ENCODE measurements at regions not wholly inside any gene's neighbourhood (a gene's known extent, or its start where the extent isn't known, plus 50 kb on each side); places are given as distances from the start of the nearest gene placed in this dataset.

- Histone ChIP-seq H3K4me3 (no peak overlapping the region), H3K9me3 (no peaks in the 10 kb centered on the region), H3K36me3 (no peaks in the 10 kb centered on the region), H3K27ac (no peak overlapping the region), H3K9ac (ENCODE audit: low read depth in 2 of 2, low read length in 2 of 2) (no peak overlapping the region), H3K27me3 (no peaks in the 10 kb centered on the region), H3K4me1 (no peaks in the 10 kb centered on the region)
- no peak for TF ChIP-seq CTCF (IDR thresholded peaks at IDR 0.05)
- intact Hi-C loops (cut with DNase I) = no loop called here
- DNase-seq = no peak
These were observed 865.7 kb upstream of the MGAT4C start for GRCh38 chr12:87121896-87122295.

- H3K27me3 ChIP-seq = no peaks in the 10 kb centered on the region
- H3K4me1 ChIP-seq = no peaks in the 10 kb centered on the region
- H3K9me3 ChIP-seq = no peaks in the 10 kb centered on the region
- no peak for DNase-seq
- H3K36me3 ChIP-seq = no peaks in the 10 kb centered on the region
- no peak for TF ChIP-seq CTCF (IDR thresholded peaks at IDR 0.05)
- no peak overlapping the region for H3K4me3 ChIP-seq
- intact Hi-C loops (cut with DNase I) = no loop called here
- H3K27ac ChIP-seq = no peak overlapping the region
- no peak overlapping the region for H3K9ac ChIP-seq (ENCODE audit: low read depth in 2 of 2, low read length in 2 of 2)
These were observed 864.2 kb upstream of the MGAT4C start for GRCh38 chr12:87120440-87120839.

- no peak overlapping the region for H3K4me3 ChIP-seq
- H3K36me3 ChIP-seq = no peaks in the 10 kb centered on the region
- no peaks in the 10 kb centered on the region for H3K9me3 ChIP-seq
- H3K4me1 ChIP-seq = no peaks in the 10 kb centered on the region
- TF ChIP-seq CTCF (IDR thresholded peaks at IDR 0.05) = no peak
- intact Hi-C loops (cut with DNase I) = no loop called here
- DNase-seq = no peak
- no peaks in the 10 kb centered on the region for H3K27me3 ChIP-seq
- no peak overlapping the region for H3K27ac ChIP-seq
- no peak overlapping the region for H3K9ac ChIP-seq (ENCODE audit: low read depth in 2 of 2, low read length in 2 of 2)
These were observed 863.5 kb upstream of the MGAT4C start for GRCh38 chr12:87119713-87120112.

- intact Hi-C loops (cut with DNase I) = no loop called here
- Histone ChIP-seq H3K4me3 (no peak overlapping the region), H3K4me1 (no peaks in the 10 kb centered on the region), H3K27ac (no peak overlapping the region), H3K9ac (ENCODE audit: low read depth in 2 of 2, low read length in 2 of 2) (no peak overlapping the region), H3K27me3 (no peaks in the 10 kb centered on the region), H3K9me3 (no peaks in the 10 kb centered on the region), H3K36me3 (no peaks in the 10 kb centered on the region)
- DNase-seq = no peak
- TF ChIP-seq CTCF (IDR thresholded peaks at IDR 0.05) = no peak
These were observed 861.3 kb upstream of the MGAT4C start for GRCh38 chr12:87117526-87117925.

- H3K27me3 ChIP-seq = no peaks in the 10 kb centered on the region
- intact Hi-C loops (cut with DNase I) = no loop called here
- no peak overlapping the region for H3K9ac ChIP-seq (ENCODE audit: low read depth in 2 of 2, low read length in 2 of 2)
- DNase-seq = no peak
- no peak overlapping the region for H3K4me3 ChIP-seq
- no peaks in the 10 kb centered on the region for H3K36me3 ChIP-seq
- TF ChIP-seq CTCF (IDR thresholded peaks at IDR 0.05) = no peak
- no peaks in the 10 kb centered on the region for H3K9me3 ChIP-seq
- no peaks in the 10 kb centered on the region for H3K4me1 ChIP-seq
- H3K27ac ChIP-seq = no peak overlapping the region
These were observed 860.6 kb upstream of the MGAT4C start for GRCh38 chr12:87116780-87117179.
